NCI-H2029 treated with DMSO at 0.1 percent for 48 hours (cell line): ENCODE measurements at regions not wholly inside any gene's neighbourhood (a gene's known extent, or its start where the extent isn't known, plus 50 kb on each side); places are given as distances from the start of the nearest gene placed in this dataset.
"Not testable (repeated sequence)": the region's sequence is repeated elsewhere in the genome, so short reads cannot be mapped to it uniquely, and the experiment has no call there.

Experiments used
- DNase-seq: peaks from one replicate; lab custom pipeline; 2025; lab: John Stamatoyannopoulos, UW

GRCh38 chr9:109976303-109976702, 196.3 kb downstream of the PALM2AKAP2 start:
- DNase-seq = no peak

- DNase-seq = no peak
These were observed 197.5 kb downstream of the PALM2AKAP2 start for GRCh38 chr9:109977521-109977920.

GRCh38 chr9:109981091-109981490, 201.1 kb downstream of the PALM2AKAP2 start:
- DNase-seq = no peak

DNA sequence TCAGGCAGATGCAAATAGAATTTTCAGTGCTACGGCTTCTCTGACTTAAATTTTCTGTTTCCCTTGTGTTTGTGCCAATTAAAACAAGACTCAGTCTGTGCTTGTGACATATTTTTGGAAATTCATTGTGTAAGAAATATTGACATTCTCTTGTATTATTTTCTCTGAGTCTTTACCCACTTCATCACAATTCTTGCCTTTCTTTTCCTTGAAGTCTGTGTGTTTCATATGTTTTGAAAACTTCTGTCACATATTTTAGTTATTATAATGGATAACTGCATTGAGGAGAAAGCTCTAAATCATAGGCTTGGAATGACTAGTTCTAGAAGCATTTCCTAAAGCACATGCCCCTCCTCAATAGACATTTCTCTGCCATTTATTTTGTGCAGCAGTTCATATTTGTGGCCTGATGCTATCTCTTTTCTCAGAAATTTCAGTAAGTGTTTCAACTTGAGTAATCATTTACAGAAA, 206.6 kb downstream of the PALM2AKAP2 start:
- no peak for DNase-seq

GRCh38 chr9:109989296-109989695, 209.3 kb downstream of the PALM2AKAP2 start:
- no peak for DNase-seq

- no peak for DNase-seq
These were observed 210.5 kb downstream of the PALM2AKAP2 start for GRCh38 chr9:109990541-109990940.

GRCh38 chr9:109992293-109992692, 212.3 kb downstream of the PALM2AKAP2 start:
- DNase-seq = no peak

- no peak for DNase-seq
These were observed 213.4 kb downstream of the PALM2AKAP2 start for GRCh38 chr9:109993250-109993978.

DNA sequence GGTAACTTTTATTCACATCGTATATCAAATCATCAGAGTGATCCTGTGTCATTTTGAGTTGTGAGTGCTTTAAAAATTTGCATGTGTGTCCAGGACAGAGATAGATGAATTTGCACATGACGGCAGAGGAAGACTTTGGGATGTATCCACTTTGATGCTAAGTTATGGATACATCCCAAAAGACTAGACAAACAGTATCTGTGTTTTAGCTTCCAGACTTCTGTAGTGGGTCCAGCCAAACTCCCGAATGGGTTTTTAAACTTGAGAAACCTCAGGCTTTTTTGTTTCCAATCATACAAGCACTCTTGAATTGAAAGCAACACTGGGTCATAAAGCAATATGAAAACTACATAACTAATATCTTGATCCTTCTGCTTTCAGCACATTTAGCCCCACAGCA, 213.8 kb downstream of the C9orf152 start:
- no peak for DNase-seq

GRCh38 chr9:109996936-109997580, 210.9 kb downstream of the C9orf152 start:
- DNase-seq = no peak

DNA sequence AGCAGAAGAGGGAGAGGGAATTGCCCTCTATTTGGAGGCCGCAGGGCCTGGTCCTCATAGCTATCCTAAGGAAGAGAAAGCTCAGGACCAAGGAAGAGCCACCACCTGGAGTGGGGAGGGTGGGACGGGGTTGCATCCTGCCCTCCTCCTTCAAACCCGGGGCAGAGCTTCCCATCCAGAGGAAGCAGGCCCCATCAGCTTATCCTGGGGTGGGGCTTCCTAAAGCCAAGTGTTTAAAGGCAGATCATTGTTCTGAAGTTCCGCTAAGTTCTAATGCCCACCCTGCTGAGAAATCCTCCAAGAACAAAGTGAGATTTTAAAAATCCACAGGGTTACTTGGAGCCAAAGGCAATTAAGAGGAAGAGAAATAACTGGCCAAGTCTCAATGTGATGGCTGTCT, 210.3 kb downstream of the C9orf152 start:
- no peak for DNase-seq

GRCh38 chr9:110005521-110005920, 202.4 kb downstream of the C9orf152 start:
- not testable (repeated sequence) for DNase-seq

GRCh38 chr9:110006657-110007056, 201.3 kb downstream of the C9orf152 start:
- DNase-seq = no peak

DNA sequence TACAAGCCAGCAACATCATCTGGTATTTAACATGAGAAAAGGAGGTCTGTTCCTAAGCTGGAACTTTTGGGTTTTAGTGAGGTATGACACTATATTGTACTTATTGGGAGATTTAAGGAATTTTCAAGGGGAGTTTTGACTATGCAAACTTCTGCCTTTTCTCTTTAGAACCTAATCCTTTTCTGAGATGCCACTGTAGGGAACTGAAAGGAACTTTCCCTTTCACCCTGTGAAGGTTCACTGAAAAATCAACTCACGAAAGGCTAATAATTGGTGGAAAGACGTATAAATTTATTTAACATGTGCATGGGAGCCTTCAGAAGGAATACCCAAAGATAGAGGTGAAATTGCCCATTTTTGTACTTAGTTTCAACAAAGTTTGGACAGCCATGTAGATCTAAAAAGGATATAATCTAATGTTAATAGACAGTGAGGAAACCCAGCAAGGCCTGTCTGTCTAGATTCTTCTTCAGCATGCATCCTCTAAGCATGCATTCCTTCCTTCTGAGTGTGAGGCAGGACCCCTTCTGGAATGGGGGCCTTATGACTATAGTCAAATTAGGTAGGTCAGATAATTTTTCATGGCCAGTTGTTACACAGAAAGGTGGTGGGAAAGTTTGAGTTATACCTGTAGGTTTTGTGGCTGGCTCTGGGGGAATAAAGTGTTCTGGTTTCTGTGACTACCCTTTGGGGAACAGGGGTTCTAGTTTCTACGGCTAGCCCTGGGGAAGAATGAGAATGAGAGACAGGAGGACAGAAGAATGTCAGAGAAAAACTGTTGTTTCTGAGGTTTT, 200.3 kb downstream of the C9orf152 start:
- no peak for DNase-seq

GRCh38 chr9:110008663-110009062, 199.3 kb downstream of the C9orf152 start:
- no peak for DNase-seq

GRCh38 chr9:110011628-110012320, 196.2 kb downstream of the C9orf152 start:
- DNase-seq = no peak

GRCh38 chr9:110013064-110013463, 194.9 kb downstream of the C9orf152 start:
- peak; percentile 29 for DNase-seq

DNA sequence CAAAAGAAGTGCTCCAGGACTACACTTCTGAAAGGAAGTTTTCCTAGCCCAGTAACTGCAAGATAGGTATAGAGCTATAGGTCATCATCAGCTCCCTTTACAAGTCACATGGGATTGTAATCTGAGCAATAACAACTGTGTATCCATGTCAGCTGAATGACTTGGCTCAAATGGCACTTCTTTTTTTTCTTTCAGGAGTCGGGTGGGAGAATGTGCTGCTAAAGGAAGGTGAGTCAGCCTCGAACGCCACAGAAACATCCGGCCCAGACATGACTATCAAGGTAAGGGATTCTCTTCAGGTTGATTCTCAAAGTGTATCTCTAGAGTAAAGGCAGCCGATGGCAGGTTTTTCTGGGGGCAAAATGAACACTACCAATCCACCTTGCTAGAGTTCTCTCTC, 192.2 kb downstream of the C9orf152 start:
- no peak for DNase-seq

GRCh38 chr9:110016340-110016739, 191.6 kb downstream of the C9orf152 start:
- DNase-seq = no peak

DNA sequence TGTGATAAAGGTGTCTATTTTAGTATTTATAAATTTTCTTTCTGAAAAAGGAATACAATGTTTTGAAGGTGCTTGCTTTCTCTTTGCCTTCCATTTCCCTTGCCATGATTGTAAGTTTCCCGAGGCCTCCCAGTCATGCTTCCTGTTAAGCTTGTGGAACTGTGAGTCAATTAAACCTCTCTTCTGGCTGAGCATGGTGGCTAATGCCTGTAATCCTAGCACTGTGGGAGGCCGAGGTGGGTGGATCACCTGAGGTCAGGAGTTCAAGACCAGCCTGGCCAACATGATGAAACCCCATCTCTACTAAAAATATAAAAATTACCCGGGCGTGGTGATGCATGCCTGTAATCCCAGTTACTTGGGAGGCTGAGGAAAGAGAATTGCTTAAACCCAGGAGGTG, 187.7 kb downstream of the C9orf152 start:
- not testable (repeated sequence) for DNase-seq

DNA sequence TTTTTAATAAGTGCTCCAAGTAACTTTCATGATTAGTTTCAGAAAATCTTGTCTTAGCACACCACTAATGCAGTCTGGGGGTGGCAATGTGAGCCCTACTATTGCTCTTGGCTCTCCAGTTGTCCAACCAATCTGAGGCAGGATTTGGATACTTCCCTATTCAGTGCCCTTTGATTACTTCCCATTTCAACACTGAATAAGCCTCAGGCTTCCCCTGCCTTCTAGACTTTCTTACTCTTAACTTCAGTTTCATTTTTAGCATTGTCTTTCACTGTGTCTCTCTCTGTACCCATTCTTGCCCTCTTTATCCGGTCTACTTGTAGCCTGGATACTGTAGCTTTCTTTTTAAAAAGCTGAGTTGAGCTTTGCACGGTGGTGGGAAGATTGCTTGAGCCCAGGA, 186.1 kb downstream of the C9orf152 start:
- no peak for DNase-seq

GRCh38 chr9:110023221-110023620, 184.7 kb downstream of the C9orf152 start:
- DNase-seq = not testable (repeated sequence)
